Esophagus squamous epithelium (tissue), 4 donors: ENCODE measurements at regions not wholly inside any gene's neighbourhood (a gene's known extent, or its start where the extent isn't known, plus 50 kb on each side); places are given as distances from the start of the nearest gene placed in this dataset.

Source experiments
- POLR2A ChIP-seq, 4 donors: fragments of 450-650 bp; IDR thresholded peaks; one replicate each; pipeline ENCODE4 v1.6.1; 2017; ENCODE audit warnings: antibody characterized with exemption in 4 of 4, mild to moderate bottlenecking in 4 of 4, moderate library complexity in 3 of 4
- TF ChIP-seq, protein P1 (sequence below), 6 experiments: fragments of 450-650 bp in 4 of 6; fragments of 200-600 bp in 2 of 6; sonication (generic) in 2 of 6; IDR thresholded peaks; one replicate each; pipeline ENCODE4 v1.5.1; 2016 to 2019; ENCODE audit warnings: antibody characterized with exemption in 6 of 6, mild to moderate bottlenecking in 4 of 6, moderate library complexity in 4 of 6

DNA sequence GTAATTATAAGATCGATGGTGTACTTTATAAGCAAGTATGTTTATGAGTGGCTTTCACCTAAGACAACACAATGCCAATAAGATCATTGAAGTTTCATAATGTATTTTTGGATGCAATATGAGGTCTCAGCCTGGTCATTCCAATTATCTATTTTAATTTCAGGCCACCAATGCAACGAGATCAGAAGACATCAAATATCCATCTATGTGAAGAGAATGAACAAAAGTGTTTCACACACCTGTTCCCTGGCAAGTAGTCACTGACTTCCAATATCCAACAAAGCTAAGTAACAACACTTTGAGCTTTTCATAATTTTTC lies 53.6 kb upstream of the TMCO5A start:
- TF ChIP-seq, protein P1, sequence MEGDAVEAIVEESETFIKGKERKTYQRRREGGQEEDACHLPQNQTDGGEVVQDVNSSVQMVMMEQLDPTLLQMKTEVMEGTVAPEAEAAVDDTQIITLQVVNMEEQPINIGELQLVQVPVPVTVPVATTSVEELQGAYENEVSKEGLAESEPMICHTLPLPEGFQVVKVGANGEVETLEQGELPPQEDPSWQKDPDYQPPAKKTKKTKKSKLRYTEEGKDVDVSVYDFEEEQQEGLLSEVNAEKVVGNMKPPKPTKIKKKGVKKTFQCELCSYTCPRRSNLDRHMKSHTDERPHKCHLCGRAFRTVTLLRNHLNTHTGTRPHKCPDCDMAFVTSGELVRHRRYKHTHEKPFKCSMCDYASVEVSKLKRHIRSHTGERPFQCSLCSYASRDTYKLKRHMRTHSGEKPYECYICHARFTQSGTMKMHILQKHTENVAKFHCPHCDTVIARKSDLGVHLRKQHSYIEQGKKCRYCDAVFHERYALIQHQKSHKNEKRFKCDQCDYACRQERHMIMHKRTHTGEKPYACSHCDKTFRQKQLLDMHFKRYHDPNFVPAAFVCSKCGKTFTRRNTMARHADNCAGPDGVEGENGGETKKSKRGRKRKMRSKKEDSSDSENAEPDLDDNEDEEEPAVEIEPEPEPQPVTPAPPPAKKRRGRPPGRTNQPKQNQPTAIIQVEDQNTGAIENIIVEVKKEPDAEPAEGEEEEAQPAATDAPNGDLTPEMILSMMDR (IDR thresholded peaks at IDR 0.05), result no peak
- TF ChIP-seq POLR2A (IDR thresholded peaks at IDR 0.05), result no peak
